HTR-8/SVneo (cell line): ENCODE measurements at regions not wholly inside any gene's neighbourhood (a gene's known extent, or its start where the extent isn't known, plus 50 kb on each side); places are given as distances from the start of the nearest gene placed in this dataset.

Source experiments
- DNase-seq: peaks from one replicate; pipeline ENCODE4 v3.0.0; 2011; ENCODE audit warnings: low spot score, mixed read lengths; ENCODE audit not compliant: insufficient read length
- FAIRE-seq: peaks from 2 replicates; lab custom pipeline; 2011; peaks lifted over from hg19 to GRCh38; lab: Jason Lieb, UNC

- DNase-seq: no peak
- FAIRE-seq: no peak
Observed at GRCh38 chr18:45253973-45254708, 361.1 kb upstream of the SLC14A2 start.

GRCh38 chr18:45254709-45255082 is 360.6 kb upstream of the SLC14A2 start:
- FAIRE-seq (no peak), DNase-seq (no peak)

- FAIRE-seq (no peak), DNase-seq (peak; percentile 44)
Observed at GRCh38 chr18:45255197-45255890, 359.9 kb upstream of the SLC14A2 start.

- DNase-seq (no peak), FAIRE-seq (no peak)
Observed at GRCh38 chr18:45260125-45260524, 355.2 kb upstream of the SLC14A2 start.

GRCh38 chr18:45266023-45266422 is 349.3 kb upstream of the SLC14A2 start:
- DNase-seq: no peak
- FAIRE-seq: no peak

- FAIRE-seq: no peak
- DNase-seq: no peak
Observed at GRCh38 chr18:45267622-45268021, 347.7 kb upstream of the SLC14A2 start.

- FAIRE-seq (no peak), DNase-seq (no peak)
Observed at GRCh38 chr18:45268583-45268982, 346.7 kb upstream of the SLC14A2 start.

GRCh38 chr18:45270289-45270771 is 344.9 kb upstream of the SLC14A2 start:
- FAIRE-seq (no peak), DNase-seq (no peak)

- DNase-seq (no peak), FAIRE-seq (no peak)
Observed at GRCh38 chr18:45274026-45274425, 341.2 kb upstream of the SLC14A2 start.

GRCh38 chr18:45275367-45276113 is 339.7 kb upstream of the SLC14A2 start:
- DNase-seq (no peak), FAIRE-seq (no peak)

- FAIRE-seq (no peak), DNase-seq (no peak)
Observed at GRCh38 chr18:45276878-45277277, 338.4 kb upstream of the SLC14A2 start.

- DNase-seq (no peak), FAIRE-seq (no peak)
Observed at GRCh38 chr18:45277908-45278307, 337.4 kb upstream of the SLC14A2 start.

GRCh38 chr18:45280481-45281276 is 334.6 kb upstream of the SLC14A2 start:
- FAIRE-seq (no peak), DNase-seq (no peak)

- FAIRE-seq (no peak), DNase-seq (no peak)
Observed at GRCh38 chr18:45282101-45282812, 333.0 kb upstream of the SLC14A2 start.

GRCh38 chr18:45284174-45284573 is 331.1 kb upstream of the SLC14A2 start:
- DNase-seq (no peak), FAIRE-seq (no peak)

GRCh38 chr18:45284851-45285250 is 330.4 kb upstream of the SLC14A2 start:
- DNase-seq: no peak
- FAIRE-seq: no peak

GRCh38 chr18:45285251-45285650 is 330.0 kb upstream of the SLC14A2 start:
- no peak for DNase-seq
- no peak for FAIRE-seq

GRCh38 chr18:45286431-45286830 is 328.8 kb upstream of the SLC14A2 start:
- DNase-seq (no peak), FAIRE-seq (no peak)

- DNase-seq (no peak), FAIRE-seq (no peak)
Observed at GRCh38 chr18:45287531-45287930, 327.7 kb upstream of the SLC14A2 start.

- no peak for FAIRE-seq
Observed at GRCh38 chr18:45290364-45290763, 324.9 kb upstream of the SLC14A2 start.

More at GRCh38 chr18:45290364-45290763, 324.9 kb upstream of the SLC14A2 start:
- no peak for DNase-seq
